Uterus (tissue), 3 donors: ENCODE measurements at regions not wholly inside any gene's neighbourhood (a gene's known extent, or its start where the extent isn't known, plus 50 kb on each side); places are given as distances from the start of the nearest gene placed in this dataset.

Experiments used
- DNase-seq, 2 donors: peaks; one replicate each; pipeline ENCODE4 v3.0.0-alpha.2; 2019 to 2020
- H3K27ac ChIP-seq, 2 donors: fragments of 200-600 bp; sonication (generic); 1 replicate in 1 of 2; 2 replicates in 1 of 2; pipeline ENCODE4 v1.5.1; 2016 to 2018
- H3K27me3 ChIP-seq, 2 donors: fragments of 200-600 bp; sonication (generic); one replicate each; pipeline ENCODE4 v1.5.1; 2018 to 2019; ENCODE audit warnings: control low read depth in 1 of 2
- H3K36me3 ChIP-seq, 2 donors: fragments of 200-600 bp; sonication (generic); one replicate each; pipeline ENCODE4 v1.5.1; 2019; ENCODE audit warnings: control low read depth in 1 of 2
- H3K4me1 ChIP-seq, 2 donors: fragments of 200-600 bp; sonication (generic); one replicate each; pipeline ENCODE4 v1.5.1; 2018 to 2019; ENCODE audit warnings: control low read depth in 1 of 2
- H3K4me3 ChIP-seq, 2 donors: fragments of 200-600 bp; sonication (generic); 1 replicate in 1 of 2; 2 replicates in 1 of 2; pipeline ENCODE4 v1.5.1; 2018 to 2019; ENCODE audit warnings: mild to moderate bottlenecking in 1 of 2
- H3K9me3 ChIP-seq, 2 donors: fragments of 200-600 bp; sonication (generic); one replicate each; pipeline ENCODE4 v1.5.1; 2019; ENCODE audit warnings: control low read depth in 1 of 2
- POLR2A ChIP-seq, 2 donors: fragments of 450-650 bp; IDR thresholded peaks; one replicate each; pipeline ENCODE4 v1.6.1; 2016; ENCODE audit warnings: antibody characterized with exemption in 2 of 2, mild to moderate bottlenecking in 1 of 2, moderate library complexity in 1 of 2
- intact Hi-C: fragments of 100-400 bp; cut with DNase I; formaldehyde crosslinking; loops from one replicate; pipeline ENCODE4 v1.15.1; 2023; ENCODE audit warnings: low total_unique reads
- TF ChIP-seq, protein P1 (sequence below), 4 experiments: fragments of 200-600 bp in 2 of 4; fragments of 450-650 bp in 2 of 4; sonication (generic) in 2 of 4; IDR thresholded peaks; one replicate each; pipeline ENCODE4 v1.5.1; 2016 to 2019; ENCODE audit warnings: antibody characterized with exemption in 4 of 4, mild to moderate bottlenecking in 2 of 4, moderate library complexity in 1 of 4
- donor health status: DM: yes; HTN: yes; CAD: no.

DNA sequence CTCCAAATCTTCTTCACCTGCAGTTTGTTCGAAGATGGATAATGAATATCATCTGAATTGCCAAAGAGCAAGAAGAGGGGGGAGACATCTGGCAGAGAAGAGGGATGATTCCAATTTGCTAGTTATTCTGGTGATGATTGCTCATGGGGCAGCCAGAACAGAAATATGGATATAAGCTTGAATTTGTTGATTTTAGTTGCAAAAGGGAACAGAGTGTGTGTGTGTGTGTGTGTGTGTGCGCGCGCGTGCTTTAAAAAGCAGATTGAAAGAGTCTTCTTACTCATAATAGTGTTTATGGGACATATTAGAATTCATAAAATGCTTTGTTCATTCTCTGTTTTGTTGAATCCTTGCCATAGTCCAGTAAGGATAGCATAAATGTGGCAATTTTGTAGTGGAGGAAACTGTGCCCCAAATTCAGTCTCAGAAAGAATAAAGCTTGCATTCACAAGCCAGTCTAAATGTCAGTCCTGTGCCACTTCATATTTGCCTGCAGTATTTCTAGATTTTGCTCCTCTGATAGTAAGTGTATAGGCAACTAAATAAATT, 436.3 kb upstream of the KLF4 start:
- DNase-seq, result no peak
- Histone ChIP-seq H3K4me3 (no peak overlapping the region), H3K4me1 (no peaks in the 10 kb centered on the region), H3K27me3 (no peaks in the 10 kb centered on the region), H3K36me3 (no peaks in the 10 kb centered on the region), H3K9me3 (no peaks in the 10 kb centered on the region), H3K27ac (no peak overlapping the region)
- intact Hi-C loops, result no loop called here
- TF ChIP-seq, protein P1, sequence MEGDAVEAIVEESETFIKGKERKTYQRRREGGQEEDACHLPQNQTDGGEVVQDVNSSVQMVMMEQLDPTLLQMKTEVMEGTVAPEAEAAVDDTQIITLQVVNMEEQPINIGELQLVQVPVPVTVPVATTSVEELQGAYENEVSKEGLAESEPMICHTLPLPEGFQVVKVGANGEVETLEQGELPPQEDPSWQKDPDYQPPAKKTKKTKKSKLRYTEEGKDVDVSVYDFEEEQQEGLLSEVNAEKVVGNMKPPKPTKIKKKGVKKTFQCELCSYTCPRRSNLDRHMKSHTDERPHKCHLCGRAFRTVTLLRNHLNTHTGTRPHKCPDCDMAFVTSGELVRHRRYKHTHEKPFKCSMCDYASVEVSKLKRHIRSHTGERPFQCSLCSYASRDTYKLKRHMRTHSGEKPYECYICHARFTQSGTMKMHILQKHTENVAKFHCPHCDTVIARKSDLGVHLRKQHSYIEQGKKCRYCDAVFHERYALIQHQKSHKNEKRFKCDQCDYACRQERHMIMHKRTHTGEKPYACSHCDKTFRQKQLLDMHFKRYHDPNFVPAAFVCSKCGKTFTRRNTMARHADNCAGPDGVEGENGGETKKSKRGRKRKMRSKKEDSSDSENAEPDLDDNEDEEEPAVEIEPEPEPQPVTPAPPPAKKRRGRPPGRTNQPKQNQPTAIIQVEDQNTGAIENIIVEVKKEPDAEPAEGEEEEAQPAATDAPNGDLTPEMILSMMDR (IDR thresholded peaks at IDR 0.05), result no peak
- no peak for TF ChIP-seq POLR2A (IDR thresholded peaks at IDR 0.05)

DNA sequence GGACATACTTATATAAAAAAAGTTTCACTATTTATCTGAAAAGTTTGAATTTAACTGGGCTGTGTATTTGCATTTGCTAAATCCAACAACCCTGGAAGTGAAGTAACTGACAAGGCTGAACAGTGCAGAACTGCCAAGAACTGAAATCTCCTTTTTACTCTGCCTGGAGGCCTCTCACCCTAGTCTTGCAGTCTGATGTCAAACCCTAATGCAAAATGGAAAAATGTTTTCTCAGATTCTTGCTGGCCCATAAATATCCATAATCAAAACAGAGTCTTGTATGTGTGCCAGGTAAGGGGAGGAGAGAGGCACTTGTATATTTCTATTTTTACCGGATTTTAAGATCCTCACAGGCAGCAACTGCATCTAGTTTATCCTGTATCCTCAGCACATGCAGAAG, 432.7 kb upstream of the KLF4 start:
- DNase-seq, result no peak
- no peak overlapping the region for H3K4me3 ChIP-seq
- intact Hi-C loops, result no loop called here
- no peaks in the 10 kb centered on the region for H3K36me3 ChIP-seq
- TF ChIP-seq POLR2A (IDR thresholded peaks at IDR 0.05), result no peak
- TF ChIP-seq, protein P1 (IDR thresholded peaks at IDR 0.05), result no peak
- no peaks in the 10 kb centered on the region for H3K4me1 ChIP-seq
- no peaks in the 10 kb centered on the region for H3K27me3 ChIP-seq
- H3K27ac ChIP-seq, result no peak overlapping the region
- H3K9me3 ChIP-seq, result no peaks in the 10 kb centered on the region

DNA sequence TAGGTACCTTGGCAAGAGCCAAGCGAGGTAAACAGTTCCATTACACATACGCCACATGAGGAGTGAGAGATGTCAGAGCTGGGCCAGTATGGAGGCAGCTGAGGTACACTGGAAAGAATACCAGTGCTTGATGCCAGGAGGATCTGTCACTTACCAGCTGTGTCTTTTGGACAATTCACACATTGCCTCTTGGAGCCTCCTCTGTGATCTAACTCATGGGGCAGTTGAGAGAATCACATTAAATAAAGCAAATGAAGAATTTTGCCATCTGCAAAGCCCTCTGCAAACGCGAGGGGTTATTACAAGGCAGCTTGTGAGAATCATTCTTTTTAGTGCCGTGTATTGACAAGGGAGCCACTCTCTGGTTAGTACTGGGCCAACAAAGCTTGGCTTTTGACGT, 429.7 kb upstream of the KLF4 start:
- intact Hi-C loops, result no loop called here

DNA sequence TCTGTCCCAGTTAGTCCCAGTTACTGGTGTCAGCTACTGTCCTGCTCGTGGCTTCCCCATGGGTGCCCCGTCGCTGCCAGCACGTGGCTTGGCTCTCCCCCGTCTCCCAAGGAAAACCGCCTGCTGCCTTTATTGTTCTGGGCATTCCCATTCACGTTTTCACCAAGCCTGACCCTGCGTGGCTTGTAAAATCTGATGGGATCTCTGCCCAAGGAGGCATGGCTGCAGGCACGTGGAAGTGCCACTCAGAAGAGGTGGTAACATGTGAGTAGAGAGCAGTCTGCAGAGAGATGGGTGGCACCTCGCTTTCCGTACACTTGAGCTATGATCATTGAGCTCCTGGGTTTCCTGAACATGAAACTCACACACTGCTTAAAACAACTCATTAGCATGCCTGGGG, 429.2 kb upstream of the KLF4 start:
- H3K27ac ChIP-seq, result no peak overlapping the region
- no peak for DNase-seq
- peaks cover 0 to 2% of the 10 kb centered on the region in 2 donors for H3K9me3 ChIP-seq
- no peaks in the 10 kb centered on the region for H3K36me3 ChIP-seq
- TF ChIP-seq POLR2A (IDR thresholded peaks at IDR 0.05), result no peak
- TF ChIP-seq, protein P1 (IDR thresholded peaks at IDR 0.05), result no peak
- no peaks in the 10 kb centered on the region for H3K27me3 ChIP-seq
- no peaks in the 10 kb centered on the region for H3K4me1 ChIP-seq
- no peak overlapping the region for H3K4me3 ChIP-seq
- intact Hi-C loops, result no loop called here

More for the DNA sequence above, 429.7 kb upstream of the KLF4 start:
- TF ChIP-seq POLR2A (IDR thresholded peaks at IDR 0.05), result no peak
- TF ChIP-seq, protein P1 (IDR thresholded peaks at IDR 0.05), result no peak
- Histone ChIP-seq H3K4me1 (no peaks in the 10 kb centered on the region), H3K4me3 (no peak overlapping the region), H3K9me3 (no peaks in the 10 kb centered on the region), H3K36me3 (no peaks in the 10 kb centered on the region), H3K27me3 (no peaks in the 10 kb centered on the region), H3K27ac (no peak overlapping the region)
- no peak for DNase-seq

DNA sequence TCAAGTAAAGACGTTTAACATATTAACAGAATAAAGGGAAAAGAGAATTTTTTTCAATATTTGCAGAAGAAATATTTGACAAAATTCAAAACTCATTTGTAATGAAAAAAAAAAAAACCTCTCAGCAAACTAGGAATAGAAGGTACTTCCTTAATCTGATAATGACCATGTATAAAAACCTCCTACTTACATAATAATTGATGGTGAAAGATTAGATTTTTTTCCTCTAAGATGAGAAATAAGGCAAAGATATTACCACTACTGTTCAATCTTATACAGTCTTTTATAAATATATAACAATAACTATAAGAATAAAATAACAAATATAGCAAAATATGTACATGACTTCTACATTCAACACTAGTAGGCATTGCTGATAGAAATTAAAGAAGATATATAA, 424.6 kb upstream of the KLF4 start:
- intact Hi-C loops, result no loop called here
- H3K27ac ChIP-seq, result no peak overlapping the region
- TF ChIP-seq, protein P1 (IDR thresholded peaks at IDR 0.05), result no peak
- TF ChIP-seq POLR2A (IDR thresholded peaks at IDR 0.05), result no peak

More for the DNA sequence above, 424.6 kb upstream of the KLF4 start:
- Histone ChIP-seq H3K27me3 (no peaks in the 10 kb centered on the region), H3K4me1 (no peaks in the 10 kb centered on the region), H3K9me3 (peaks cover 0 to 4% of the 10 kb centered on the region in 2 donors), H3K36me3 (no peaks in the 10 kb centered on the region), H3K4me3 (no peak overlapping the region)
- no peak for DNase-seq
